ENCODE measurements at regions not wholly inside any gene's neighbourhood (a gene's known extent, or its start where the extent isn't known, plus 50 kb on each side); places are given as distances from the start of the nearest gene placed in this dataset.

DNA sequence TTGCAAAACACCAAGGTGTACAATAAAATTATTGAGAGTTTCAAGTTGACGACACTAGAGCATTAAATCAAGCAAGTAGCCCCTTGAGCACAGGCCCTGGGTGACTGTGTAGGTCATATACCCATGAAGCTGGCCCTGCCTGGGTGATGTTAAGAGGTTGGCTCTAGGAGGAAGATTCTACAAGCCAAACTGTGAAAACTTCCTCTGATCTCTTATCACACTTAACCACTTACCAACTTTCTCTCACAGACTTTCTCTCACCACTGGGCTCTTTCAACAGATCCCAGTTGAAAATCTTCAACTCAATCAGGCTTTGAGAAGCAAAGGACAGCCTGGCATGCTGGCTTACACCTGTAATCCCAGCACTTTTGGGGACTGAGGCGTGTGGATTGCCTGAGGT, 186.9 kb upstream of the BTG1 start:
- CTCF ChIA-PET = interaction anchor here (0.7 to 1.2 kb wide), 2 partner anchors 76 to 97 kb away, joined by 3 read pairs; no protein-coding TSS in a partner anchor
- Histone ChIP-seq H3K27ac (ENCODE audit: control insufficient read depth, insufficient read depth) (no peak overlapping the region), H3K27me3 (replicated peaks in 1 of 2; ENCODE audit: control insufficient read depth in 2 of 2, insufficient read depth in 2 of 2, low read length in 1 of 2) (no peaks in the 10 kb centered on the region), H3K9me3 (replicated peaks; ENCODE audit: control insufficient read depth, insufficient read depth, low read length) (no peaks in the 10 kb centered on the region), H3K4me2 (ENCODE audit: control insufficient read depth, insufficient read depth) (no peak overlapping the region), H3K9ac (ENCODE audit: control insufficient read depth, insufficient read depth, low read length) (no peak overlapping the region), H3K79me2 (ENCODE audit: control insufficient read depth, insufficient read depth, low read length) (no peaks in the 10 kb centered on the region), H4K20me1 (ENCODE audit: control insufficient read depth, insufficient read depth) (no peaks in the 10 kb centered on the region), H2AFZ (ENCODE audit: control insufficient read depth, low read depth, low read length) (no peak overlapping the region), H3K4me1 (ENCODE audit: control insufficient read depth, insufficient read depth, low read length) (no peaks in the 10 kb centered on the region), H3K4me3 (no peak overlapping the region), H3K36me3 (ENCODE audit: control insufficient read depth in 2 of 2, insufficient read depth in 2 of 2, low read length in 1 of 2) (no peaks in the 10 kb centered on the region)
- BruUV-seq (replicated peaks) = no TSS peak
- FAIRE-seq = no peak
- SMC1A ChIA-PET (ENCODE audit: uncharacterized antibody, unreplicated experiment) = interaction anchor here (0.6 to 1.4 kb wide), 2 partner anchors 12 to 346 kb away, joined by 3 read pairs; no protein-coding TSS in a partner anchor
- in situ Hi-C loops (cut with MboI) = no loop called here
- 98% methylated on average over 2 of the region's 2 CpGs for WGBS (ENCODE audit: insufficient coverage, insufficient replicate concordance, low lambda C conversion rate, missing lambda C conversion rate)
- POLR2A ChIA-PET = interaction anchor here (0.7 kb wide), 1 partner anchor 1172 kb away, joined by 4 read pairs; no protein-coding TSS in a partner anchor
- intact Hi-C loops (cut with micrococcal nuclease; ENCODE audit: unreplicated experiment) = no loop called here
- DNase-seq (ENCODE audit: low read depth, low spot score) = no peak
- RAD21 ChIA-PET (ENCODE audit: unreplicated experiment) = interaction anchor here (0.8 kb wide), 1 partner anchor 10 kb away, joined by 3 read pairs; no protein-coding TSS in a partner anchor
- ATAC-seq = no peak
- TF ChIP-seq, protein P1, sequence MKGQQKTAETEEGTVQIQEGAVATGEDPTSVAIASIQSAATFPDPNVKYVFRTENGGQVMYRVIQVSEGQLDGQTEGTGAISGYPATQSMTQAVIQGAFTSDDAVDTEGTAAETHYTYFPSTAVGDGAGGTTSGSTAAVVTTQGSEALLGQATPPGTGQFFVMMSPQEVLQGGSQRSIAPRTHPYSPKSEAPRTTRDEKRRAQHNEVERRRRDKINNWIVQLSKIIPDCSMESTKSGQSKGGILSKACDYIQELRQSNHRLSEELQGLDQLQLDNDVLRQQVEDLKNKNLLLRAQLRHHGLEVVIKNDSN (IDR thresholded peaks at IDR 0.05; ENCODE audit: borderline replicate concordance, extremely low read length, insufficient read depth, low read depth, low read length) = no peak
- no peak for TF ChIP-seq RELA (IDR thresholded peaks at IDR 0.05; ENCODE audit: borderline replicate concordance, partially characterized antibody)
- TF ChIP-seq, protein P2, sequence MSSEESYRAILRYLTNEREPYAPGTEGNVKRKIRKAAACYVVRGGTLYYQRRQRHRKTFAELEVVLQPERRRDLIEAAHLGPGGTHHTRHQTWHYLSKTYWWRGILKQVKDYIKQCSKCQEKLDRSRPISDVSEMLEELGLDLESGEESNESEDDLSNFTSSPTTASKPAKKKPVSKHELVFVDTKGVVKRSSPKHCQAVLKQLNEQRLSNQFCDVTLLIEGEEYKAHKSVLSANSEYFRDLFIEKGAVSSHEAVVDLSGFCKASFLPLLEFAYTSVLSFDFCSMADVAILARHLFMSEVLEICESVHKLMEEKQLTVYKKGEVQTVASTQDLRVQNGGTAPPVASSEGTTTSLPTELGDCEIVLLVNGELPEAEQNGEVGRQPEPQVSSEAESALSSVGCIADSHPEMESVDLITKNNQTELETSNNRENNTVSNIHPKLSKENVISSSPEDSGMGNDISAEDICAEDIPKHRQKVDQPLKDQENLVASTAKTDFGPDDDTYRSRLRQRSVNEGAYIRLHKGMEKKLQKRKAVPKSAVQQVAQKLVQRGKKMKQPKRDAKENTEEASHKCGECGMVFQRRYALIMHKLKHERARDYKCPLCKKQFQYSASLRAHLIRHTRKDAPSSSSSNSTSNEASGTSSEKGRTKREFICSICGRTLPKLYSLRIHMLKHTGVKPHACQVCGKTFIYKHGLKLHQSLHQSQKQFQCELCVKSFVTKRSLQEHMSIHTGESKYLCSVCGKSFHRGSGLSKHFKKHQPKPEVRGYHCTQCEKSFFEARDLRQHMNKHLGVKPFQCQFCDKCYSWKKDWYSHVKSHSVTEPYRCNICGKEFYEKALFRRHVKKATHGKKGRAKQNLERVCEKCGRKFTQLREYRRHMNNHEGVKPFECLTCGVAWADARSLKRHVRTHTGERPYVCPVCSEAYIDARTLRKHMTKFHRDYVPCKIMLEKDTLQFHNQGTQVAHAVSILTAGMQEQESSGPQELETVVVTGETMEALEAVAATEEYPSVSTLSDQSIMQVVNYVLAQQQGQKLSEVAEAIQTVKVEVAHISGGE (CRISPR knock-in tag; IDR thresholded peaks at IDR 0.05) = no peak
- no peak for TF ChIP-seq POLR2AphosphoS2 (IDR thresholded peaks at IDR 0.05; ENCODE audit: low read depth, low read length)
- TF ChIP-seq, protein P3, sequence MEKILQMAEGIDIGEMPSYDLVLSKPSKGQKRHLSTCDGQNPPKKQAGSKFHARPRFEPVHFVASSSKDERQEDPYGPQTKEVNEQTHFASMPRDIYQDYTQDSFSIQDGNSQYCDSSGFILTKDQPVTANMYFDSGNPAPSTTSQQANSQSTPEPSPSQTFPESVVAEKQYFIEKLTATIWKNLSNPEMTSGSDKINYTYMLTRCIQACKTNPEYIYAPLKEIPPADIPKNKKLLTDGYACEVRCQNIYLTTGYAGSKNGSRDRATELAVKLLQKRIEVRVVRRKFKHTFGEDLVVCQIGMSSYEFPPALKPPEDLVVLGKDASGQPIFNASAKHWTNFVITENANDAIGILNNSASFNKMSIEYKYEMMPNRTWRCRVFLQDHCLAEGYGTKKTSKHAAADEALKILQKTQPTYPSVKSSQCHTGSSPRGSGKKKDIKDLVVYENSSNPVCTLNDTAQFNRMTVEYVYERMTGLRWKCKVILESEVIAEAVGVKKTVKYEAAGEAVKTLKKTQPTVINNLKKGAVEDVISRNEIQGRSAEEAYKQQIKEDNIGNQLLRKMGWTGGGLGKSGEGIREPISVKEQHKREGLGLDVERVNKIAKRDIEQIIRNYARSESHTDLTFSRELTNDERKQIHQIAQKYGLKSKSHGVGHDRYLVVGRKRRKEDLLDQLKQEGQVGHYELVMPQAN (conservative IDR thresholded peaks at IDR 0.05) = no peak
- TF ChIP-seq, protein P4, sequence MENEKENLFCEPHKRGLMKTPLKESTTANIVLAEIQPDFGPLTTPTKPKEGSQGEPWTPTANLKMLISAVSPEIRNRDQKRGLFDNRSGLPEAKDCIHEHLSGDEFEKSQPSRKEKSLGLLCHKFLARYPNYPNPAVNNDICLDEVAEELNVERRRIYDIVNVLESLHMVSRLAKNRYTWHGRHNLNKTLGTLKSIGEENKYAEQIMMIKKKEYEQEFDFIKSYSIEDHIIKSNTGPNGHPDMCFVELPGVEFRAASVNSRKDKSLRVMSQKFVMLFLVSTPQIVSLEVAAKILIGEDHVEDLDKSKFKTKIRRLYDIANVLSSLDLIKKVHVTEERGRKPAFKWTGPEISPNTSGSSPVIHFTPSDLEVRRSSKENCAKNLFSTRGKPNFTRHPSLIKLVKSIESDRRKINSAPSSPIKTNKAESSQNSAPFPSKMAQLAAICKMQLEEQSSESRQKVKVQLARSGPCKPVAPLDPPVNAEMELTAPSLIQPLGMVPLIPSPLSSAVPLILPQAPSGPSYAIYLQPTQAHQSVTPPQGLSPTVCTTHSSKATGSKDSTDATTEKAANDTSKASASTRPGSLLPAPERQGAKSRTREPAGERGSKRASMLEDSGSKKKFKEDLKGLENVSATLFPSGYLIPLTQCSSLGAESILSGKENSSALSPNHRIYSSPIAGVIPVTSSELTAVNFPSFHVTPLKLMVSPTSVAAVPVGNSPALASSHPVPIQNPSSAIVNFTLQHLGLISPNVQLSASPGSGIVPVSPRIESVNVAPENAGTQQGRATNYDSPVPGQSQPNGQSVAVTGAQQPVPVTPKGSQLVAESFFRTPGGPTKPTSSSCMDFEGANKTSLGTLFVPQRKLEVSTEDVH (IDR thresholded peaks at IDR 0.05; ENCODE audit: low read depth, partially characterized antibody) = no peak
- TF ChIP-seq, protein P5, sequence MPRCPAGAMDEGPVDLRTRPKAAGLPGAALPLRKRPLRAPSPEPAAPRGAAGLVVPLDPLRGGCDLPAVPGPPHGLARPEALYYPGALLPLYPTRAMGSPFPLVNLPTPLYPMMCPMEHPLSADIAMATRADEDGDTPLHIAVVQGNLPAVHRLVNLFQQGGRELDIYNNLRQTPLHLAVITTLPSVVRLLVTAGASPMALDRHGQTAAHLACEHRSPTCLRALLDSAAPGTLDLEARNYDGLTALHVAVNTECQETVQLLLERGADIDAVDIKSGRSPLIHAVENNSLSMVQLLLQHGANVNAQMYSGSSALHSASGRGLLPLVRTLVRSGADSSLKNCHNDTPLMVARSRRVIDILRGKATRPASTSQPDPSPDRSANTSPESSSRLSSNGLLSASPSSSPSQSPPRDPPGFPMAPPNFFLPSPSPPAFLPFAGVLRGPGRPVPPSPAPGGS (IDR thresholded peaks at IDR 0.05; ENCODE audit: borderline replicate concordance, insufficient read depth, low read depth, low read length, poor library complexity, severe bottlenecking) = no peak
- no peak for TF ChIP-seq RAD51 (IDR thresholded peaks at IDR 0.05)
- TF ChIP-seq DPF2 (IDR thresholded peaks at IDR 0.05) = no peak
- no peak for TF ChIP-seq MYC (IDR thresholded peaks at IDR 0.05; ENCODE audit: insufficient read depth, insufficient read length, insufficient replicate concordance, low read length, severe bottlenecking)

Measured in GM12878 (cell line).